ENCODE measurements at regions not wholly inside any gene's neighbourhood (a gene's known extent, or its start where the extent isn't known, plus 50 kb on each side); places are given as distances from the start of the nearest gene placed in this dataset.
A peak's percentile ranks its signal among the peaks of the same experiment; 100 is the strongest.

DNA sequence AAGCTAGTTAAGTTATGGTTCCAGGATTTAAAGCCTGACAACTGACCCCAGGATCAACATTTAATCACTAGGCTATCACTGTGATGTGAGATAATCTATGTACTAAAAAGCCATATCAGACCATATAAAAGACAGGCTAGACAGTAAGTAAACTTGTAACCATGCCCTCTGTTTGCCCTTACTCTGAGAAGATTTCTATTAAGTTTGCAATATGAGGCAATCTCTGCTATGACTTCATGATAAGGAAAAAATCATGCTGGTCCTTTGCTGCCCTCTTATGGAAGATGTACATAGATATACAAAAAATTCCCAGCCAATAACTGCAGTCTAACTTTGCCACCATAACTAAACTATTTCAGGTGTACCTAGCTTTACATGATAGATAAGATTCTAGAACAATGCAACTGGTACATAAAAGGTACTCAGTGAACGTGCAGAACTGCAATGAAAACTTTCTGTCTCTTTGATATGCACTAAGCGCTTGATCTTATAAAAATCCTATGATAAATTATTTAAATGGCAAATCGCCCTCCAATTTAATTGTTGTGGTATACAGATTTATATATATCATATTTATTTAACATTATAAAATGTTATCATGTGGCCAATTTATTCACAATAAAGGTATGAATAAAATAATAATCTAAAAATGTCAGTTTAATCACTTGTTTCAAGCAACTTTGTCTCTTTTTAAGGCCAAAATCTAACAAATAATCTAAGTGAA is 70.5 kb downstream of the FAM217A start:
- peak; percentile 69 for DNase-seq (ENCODE audit: low spot score)

DNA sequence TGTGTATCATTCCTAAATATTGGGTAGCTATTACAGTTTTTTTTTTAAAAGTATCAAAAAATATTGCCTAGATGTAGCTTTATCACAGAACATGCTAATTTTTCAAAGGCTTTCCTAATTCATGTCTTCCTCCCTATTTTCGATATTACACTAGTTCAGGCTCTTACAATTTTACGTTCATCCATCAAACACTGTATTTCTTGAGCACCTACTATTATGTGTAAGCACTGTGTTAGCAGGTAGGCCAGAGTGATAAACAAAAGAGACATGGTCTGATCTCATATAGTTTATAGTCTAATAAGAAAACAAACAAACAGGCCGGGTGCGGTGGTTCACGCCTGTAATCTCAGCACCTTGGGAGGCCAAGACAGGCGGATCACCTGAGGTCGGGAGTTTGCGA is 69.5 kb downstream of the FAM217A start:
- DNase-seq (ENCODE audit: low spot score) = no peak

DNA sequence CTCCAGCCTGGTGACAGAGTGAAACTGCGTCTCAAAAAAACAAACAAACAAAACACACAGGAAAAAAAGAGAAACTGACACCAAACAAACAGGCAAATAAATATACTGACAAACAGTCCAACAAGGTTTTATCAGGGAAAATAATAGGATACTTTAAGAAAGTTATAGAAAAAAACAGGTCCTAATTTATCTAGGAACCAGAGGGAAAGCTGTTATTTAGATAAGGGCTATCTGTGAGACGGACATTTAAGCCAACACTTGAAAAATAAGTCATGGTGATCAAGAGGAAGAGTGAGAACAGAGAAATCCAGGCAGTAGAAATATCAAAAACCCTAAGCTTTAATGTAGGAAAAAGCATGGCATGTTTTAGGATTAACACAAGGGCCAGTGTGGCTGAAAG is 68.9 kb downstream of the FAM217A start:
- no peak for DNase-seq (ENCODE audit: low spot score)

DNA sequence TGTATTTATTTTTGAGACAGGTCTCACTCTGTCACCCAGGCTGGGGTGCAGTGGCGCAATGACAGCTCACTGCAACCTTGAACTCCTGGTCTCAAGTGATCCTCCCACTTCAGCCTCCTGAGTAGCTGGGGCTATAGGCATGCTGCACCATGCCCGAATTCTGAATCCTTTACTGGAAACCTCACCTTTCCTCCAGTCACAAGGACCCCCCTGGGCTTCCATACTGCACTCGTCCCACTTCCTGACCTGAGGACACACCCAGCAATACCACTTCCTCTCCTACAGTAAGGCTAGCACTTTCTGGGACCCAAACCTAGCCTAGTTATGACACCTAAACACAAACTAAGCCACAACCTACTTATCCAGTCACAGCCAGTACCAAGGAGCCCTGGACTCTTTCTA is 68.2 kb downstream of the FAM217A start:
- DNase-seq (ENCODE audit: low spot score) = no peak

DNA sequence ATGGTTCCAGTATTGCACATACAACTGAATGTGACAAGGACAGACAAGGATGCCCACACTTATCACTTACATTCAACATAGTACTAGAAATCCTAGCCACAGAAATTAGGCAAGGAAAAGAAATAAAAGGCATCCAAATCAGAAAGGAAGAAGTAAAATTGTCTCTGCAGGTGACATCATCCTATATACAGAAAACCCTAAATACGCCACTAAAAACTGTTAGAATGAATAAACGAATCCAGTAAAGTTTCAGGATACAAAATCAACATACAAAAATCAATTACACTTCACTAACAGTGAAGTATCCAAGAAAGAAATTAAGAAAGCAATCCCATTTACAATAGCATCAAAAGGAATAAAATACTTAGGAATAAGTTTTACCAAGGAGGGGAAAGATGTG is 66.1 kb downstream of the FAM217A start:
- DNase-seq (ENCODE audit: low spot score) = no peak

DNA sequence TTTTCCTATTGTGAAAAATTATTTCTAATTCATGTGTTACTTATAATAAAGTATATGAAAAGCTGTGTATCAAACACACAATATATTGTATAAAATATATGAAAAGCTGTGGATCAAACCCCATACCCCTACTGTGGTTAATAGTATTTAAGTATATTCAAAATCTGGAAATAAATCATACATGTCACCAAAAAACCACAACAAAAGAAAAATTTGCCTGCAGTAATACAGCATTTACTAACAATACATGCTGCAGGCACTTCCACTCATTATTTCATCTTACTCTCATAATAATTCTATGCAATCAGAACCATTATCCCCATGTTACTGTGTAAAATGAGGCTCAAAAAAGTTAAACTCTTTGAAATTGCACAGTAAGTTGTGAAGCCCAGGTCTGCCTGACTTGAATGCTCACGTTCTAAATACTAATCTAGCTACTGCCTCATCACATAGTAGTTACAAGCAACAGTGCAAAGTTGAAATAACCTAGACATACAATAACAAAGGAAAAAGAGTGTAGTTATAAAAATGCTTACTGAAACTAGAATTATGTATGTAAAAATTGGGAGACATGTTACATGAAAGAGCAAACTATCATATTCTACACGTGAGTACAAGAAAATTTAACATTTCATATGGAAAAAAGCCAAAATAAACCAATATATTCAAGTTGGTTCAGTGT is 61.7 kb downstream of the FAM217A start:
- no peak for DNase-seq (ENCODE audit: low spot score)

DNA sequence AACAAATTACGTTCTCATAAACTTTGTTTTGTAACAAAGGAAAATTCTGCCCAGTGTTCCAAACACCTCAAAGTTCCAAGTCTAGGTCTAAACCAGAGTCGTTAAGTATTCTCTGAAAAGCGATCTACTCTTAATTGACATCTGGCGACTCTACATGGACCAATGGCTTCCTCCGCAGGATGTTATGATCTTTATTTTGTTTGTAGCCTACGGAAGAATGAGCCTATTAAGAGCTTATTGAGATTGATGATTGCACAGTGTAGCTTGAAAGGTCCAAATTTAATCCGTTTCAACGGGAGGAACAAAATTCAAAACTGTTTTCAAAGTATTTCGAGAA is 61.1 kb downstream of the FAM217A start:
- no peak for DNase-seq (ENCODE audit: low spot score)

DNA sequence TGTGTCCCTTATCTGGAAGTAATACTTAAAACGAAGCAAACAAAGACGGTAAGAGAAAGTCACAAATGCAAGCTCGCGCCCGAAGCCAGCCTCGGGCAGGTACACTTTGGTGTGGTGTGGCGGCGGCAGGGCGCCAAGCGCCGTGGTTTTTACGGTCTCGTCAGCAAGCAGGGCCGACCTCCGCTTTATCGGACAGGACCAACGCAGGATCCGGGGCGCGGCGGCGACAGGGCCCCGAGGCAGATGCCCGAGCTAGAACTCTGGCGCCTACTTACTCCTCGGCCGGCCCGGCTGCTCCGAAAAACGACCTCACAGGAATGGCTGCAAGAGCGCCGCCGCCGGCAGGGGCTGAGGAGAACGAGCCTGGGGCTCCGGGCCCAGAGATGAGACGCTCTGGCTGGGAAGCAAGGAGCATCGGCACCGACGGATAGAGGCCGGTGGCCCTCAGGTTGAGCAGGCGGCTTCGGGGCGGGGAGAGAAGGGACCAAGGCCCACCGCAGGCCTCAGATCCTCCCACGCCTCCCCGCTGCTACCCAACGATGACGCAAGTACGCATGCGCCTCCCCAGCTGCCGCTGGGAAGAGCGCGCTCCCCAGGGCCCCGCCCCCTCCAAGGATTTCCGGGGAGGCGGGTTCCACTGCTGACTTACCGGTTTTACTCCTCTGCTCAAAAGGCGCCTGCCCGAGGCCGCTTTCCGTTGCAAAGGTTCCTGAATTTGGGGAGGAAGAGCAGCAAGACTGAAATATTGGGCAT is 60.6 kb downstream of the FAM217A start:
- DNase-seq (ENCODE audit: low spot score) = peak; percentile 96
